GM23338 (cell line): ENCODE measurements at regions not wholly inside any gene's neighbourhood (a gene's known extent, or its start where the extent isn't known, plus 50 kb on each side); places are given as distances from the start of the nearest gene placed in this dataset.

ENCODE experiments used
- POLR2AphosphoS5 ChIP-seq: IDR thresholded peaks from 2 replicates; pipeline ENCODE4 v1.6.1; 2016; ENCODE audit warnings: antibody characterized with exemption, low read depth
- ZNF114 ChIP-seq: fragments of 250-450 bp; sonication (Bioruptor Pico); IDR thresholded peaks from 2 replicates; pipeline ENCODE4 v1.5.0; 2020; ENCODE audit warnings: mild to moderate bottlenecking, moderate library complexity
- TF ChIP-seq, protein P1 (sequence below), 2 experiments: fragments of 200-600 bp in 1 of 2; sonication (generic) in 1 of 2; conservative IDR thresholded peaks; 2 replicates each; pipeline versions ENCODE4 v1.5.1 to v1.6.1; 2016 to 2017; ENCODE audit warnings: antibody characterized with exemption in 2 of 2, low read depth in 2 of 2, mild to moderate bottlenecking in 2 of 2, moderate library complexity in 1 of 2

DNA sequence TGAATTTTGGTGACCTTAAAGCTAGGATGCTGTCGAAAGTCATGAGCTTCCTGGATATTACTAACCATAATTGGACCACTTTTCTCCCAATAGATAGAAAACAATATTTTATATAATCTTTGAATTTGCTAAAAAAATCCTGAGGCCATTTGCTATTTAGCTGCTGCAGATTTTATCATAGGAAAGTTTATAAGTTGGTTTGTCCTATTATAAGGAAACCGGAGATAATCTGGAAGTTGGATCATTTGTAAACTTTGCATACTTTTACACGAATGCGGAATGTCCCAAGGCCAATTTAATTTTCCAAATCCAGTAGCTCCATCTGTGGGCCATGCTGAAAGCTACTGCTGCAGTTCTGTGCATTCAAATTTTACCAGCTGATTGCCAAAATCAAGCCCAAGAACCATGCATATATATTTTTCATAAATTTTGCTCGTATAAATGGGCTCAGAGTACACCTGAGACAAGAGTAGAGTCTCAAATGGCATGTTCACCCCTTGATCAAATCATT lies 378.3 kb downstream of the FAM181B start:
- TF ChIP-seq POLR2AphosphoS5, result no peak
- TF ChIP-seq ZNF114 (CRISPR knock-in tag), result no peak
- TF ChIP-seq, protein P1, sequence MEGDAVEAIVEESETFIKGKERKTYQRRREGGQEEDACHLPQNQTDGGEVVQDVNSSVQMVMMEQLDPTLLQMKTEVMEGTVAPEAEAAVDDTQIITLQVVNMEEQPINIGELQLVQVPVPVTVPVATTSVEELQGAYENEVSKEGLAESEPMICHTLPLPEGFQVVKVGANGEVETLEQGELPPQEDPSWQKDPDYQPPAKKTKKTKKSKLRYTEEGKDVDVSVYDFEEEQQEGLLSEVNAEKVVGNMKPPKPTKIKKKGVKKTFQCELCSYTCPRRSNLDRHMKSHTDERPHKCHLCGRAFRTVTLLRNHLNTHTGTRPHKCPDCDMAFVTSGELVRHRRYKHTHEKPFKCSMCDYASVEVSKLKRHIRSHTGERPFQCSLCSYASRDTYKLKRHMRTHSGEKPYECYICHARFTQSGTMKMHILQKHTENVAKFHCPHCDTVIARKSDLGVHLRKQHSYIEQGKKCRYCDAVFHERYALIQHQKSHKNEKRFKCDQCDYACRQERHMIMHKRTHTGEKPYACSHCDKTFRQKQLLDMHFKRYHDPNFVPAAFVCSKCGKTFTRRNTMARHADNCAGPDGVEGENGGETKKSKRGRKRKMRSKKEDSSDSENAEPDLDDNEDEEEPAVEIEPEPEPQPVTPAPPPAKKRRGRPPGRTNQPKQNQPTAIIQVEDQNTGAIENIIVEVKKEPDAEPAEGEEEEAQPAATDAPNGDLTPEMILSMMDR (conservative IDR thresholded peaks at IDR 0.05; ENCODE audit: low read depth in 2 of 2), result no peak; a peak in 1 of 4 replicates
